ENCODE measurements at regions not wholly inside any gene's neighbourhood (a gene's known extent, or its start where the extent isn't known, plus 50 kb on each side); places are given as distances from the start of the nearest gene placed in this dataset.

GRCh38 chr6:140620496-140620895, 1246.0 kb upstream of the CITED2 start:
- TF ChIP-seq CTCF (conservative IDR thresholded peaks at IDR 0.05) (no peak), EZH2 (IDR thresholded peaks at IDR 0.05; ENCODE audit: low read depth) (no peak)

Measured in PC-9 (cell line).